ENCODE measurements at regions not wholly inside any gene's neighbourhood (a gene's known extent, or its start where the extent isn't known, plus 50 kb on each side); places are given as distances from the start of the nearest gene placed in this dataset.

GRCh38 chr2:80786584-80786983, 482.0 kb upstream of the LRRTM1 start:
- POLR2A ChIA-PET, result no interaction called here
- TF ChIP-seq TCF7L2 (IDR thresholded peaks at IDR 0.05; ENCODE audit: low read depth, low read length) (no peak), CTCF (IDR thresholded peaks at IDR 0.05) (no peak), SIN3A (IDR thresholded peaks at IDR 0.05; ENCODE audit: borderline replicate concordance, insufficient read depth, low read depth, low read length) (no peak), REST (IDR thresholded peaks at IDR 0.05; ENCODE audit: insufficient read depth in 1 of 2, low read depth in 2 of 2, low read length in 1 of 2) (no peak), POLR2AphosphoS5 (IDR thresholded peaks at IDR 0.05; ENCODE audit: low read depth, low read length) (no peak)
- DNase-seq (ENCODE audit: low read depth, low spot score), result no peak
- CTCF ChIA-PET, result no interaction called here
- Histone ChIP-seq H3K4me1 (ENCODE audit: control insufficient read depth, insufficient read depth, low read length) (no peaks in the 10 kb centered on the region), H3K27ac (ENCODE audit: low read length) (no peak overlapping the region), H3K4me3 (ENCODE audit: low read depth in 2 of 2, low read length in 2 of 2) (no peak overlapping the region), H3K27me3 (ENCODE audit: control insufficient read depth, insufficient read depth, low read length) (no peaks in the 10 kb centered on the region), H3K9me3 (ENCODE audit: control insufficient read depth, insufficient read depth, low read depth, low read length) (no peaks in the 10 kb centered on the region), H3K36me3 (ENCODE audit: control insufficient read depth, insufficient read depth, low read length) (no peaks in the 10 kb centered on the region)
- no peak for ATAC-seq
- in situ Hi-C loops (cut with HindIII; ENCODE audit: low pct_unique_long_range_greater_than_20kb, low sequenced_read_pairs), result no loop called here
- intact Hi-C loops (cut with micrococcal nuclease; ENCODE audit: unreplicated experiment), result no loop called here
- no TSS peak for BruUV-seq (replicated peaks)

DNA sequence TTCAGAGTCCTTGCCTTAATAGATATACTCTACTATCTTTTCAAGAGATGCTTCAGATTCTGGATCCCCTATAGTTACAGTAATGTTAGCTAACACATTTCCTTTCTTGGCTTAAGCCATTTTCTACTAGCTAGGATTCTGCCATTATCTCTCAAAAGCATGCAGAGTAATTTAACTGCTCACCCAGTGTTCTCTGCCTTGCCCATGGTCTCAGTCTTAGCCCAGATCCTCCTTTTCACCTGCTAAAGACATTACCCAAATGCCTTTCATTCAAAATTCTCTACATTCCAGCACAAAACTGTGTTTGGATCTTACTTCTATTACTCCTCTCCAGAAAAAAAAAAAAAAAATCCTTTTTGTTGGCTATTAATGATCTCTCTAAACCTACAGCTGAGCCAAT, 474.2 kb upstream of the LRRTM1 start:
- H3K27ac ChIP-seq (ENCODE audit: low read length), result no peak overlapping the region
- ChIA-PET CTCF (no interaction called here), POLR2A (no interaction called here)
- H3K9me3 ChIP-seq (ENCODE audit: control insufficient read depth, insufficient read depth, low read depth, low read length), result no peaks in the 10 kb centered on the region
- no peaks in the 10 kb centered on the region for H3K36me3 ChIP-seq (ENCODE audit: control insufficient read depth, insufficient read depth, low read length)
- no peak for TF ChIP-seq TCF7L2 (IDR thresholded peaks at IDR 0.05; ENCODE audit: low read depth, low read length)
- TF ChIP-seq REST (IDR thresholded peaks at IDR 0.05; ENCODE audit: insufficient read depth in 1 of 2, low read depth in 2 of 2, low read length in 1 of 2), result no peak
- no peak for TF ChIP-seq CTCF (IDR thresholded peaks at IDR 0.05)
- intact Hi-C loops (cut with micrococcal nuclease; ENCODE audit: unreplicated experiment), result no loop called here
- H3K4me1 ChIP-seq (ENCODE audit: control insufficient read depth, insufficient read depth, low read length), result no peaks in the 10 kb centered on the region
- ATAC-seq (no peak), DNase-seq (ENCODE audit: low read depth, low spot score) (no peak)
- in situ Hi-C loops (cut with HindIII; ENCODE audit: low pct_unique_long_range_greater_than_20kb, low sequenced_read_pairs), result no loop called here
- H3K4me3 ChIP-seq (ENCODE audit: low read depth in 2 of 2, low read length in 2 of 2), result no peak overlapping the region
- no peaks in the 10 kb centered on the region for H3K27me3 ChIP-seq (ENCODE audit: control insufficient read depth, insufficient read depth, low read length)
- BruUV-seq (replicated peaks), result no TSS peak

Data from Panc1 (cell line).